H9 (cell line): ENCODE measurements at regions not wholly inside any gene's neighbourhood (a gene's known extent, or its start where the extent isn't known, plus 50 kb on each side); places are given as distances from the start of the nearest gene placed in this dataset.
A peak's percentile ranks its signal among the peaks of the same experiment; 100 is the strongest.

ENCODE experiments used
- DNase-seq: peaks from one replicate; pipeline ENCODE4 v3.0.0-alpha.2; 2017
- H2AFZ ChIP-seq: one replicate; pipeline ENCODE4 v1.6.1; 2013; ENCODE audit warnings: mild to moderate bottlenecking, low read length, control low read depth, moderate library complexity
- H2AK5ac ChIP-seq: 2 replicates; pipeline ENCODE4 v1.6.1; 2013; ENCODE audit warnings: low read length, control low read depth, mixed read lengths; ENCODE audit not compliant: insufficient read length
- H2BK120ac ChIP-seq: one replicate; pipeline ENCODE4 v1.6.1; 2013; ENCODE audit warnings: low read depth, mild to moderate bottlenecking, low read length, control low read depth, inconsistent platforms; ENCODE audit not compliant: poor library complexity, severe bottlenecking
- H2BK12ac ChIP-seq: 2 replicates; pipeline ENCODE4 v1.6.1; 2013; ENCODE audit warnings: low read length, control low read depth, mixed read lengths, low read depth; ENCODE audit not compliant: insufficient read length
- H2BK15ac ChIP-seq: 2 replicates; pipeline ENCODE4 v1.6.1; 2013; ENCODE audit warnings: low read depth, low read length, control low read depth
- H2BK20ac ChIP-seq: one replicate; pipeline ENCODE4 v1.6.1; 2013; ENCODE audit warnings: low read depth, mild to moderate bottlenecking, low read length, control low read depth, inconsistent platforms; ENCODE audit not compliant: poor library complexity, severe bottlenecking
- H2BK5ac ChIP-seq: 2 replicates; pipeline ENCODE4 v1.6.1; 2013; ENCODE audit warnings: low read length, control low read depth, mixed read lengths; ENCODE audit not compliant: insufficient read length
- H3K14ac ChIP-seq: 2 replicates; pipeline ENCODE4 v1.6.1; 2013; ENCODE audit warnings: low read length, control low read depth; ENCODE audit not compliant: insufficient read depth
- H3K18ac ChIP-seq: 2 replicates; pipeline ENCODE4 v1.6.1; 2013; ENCODE audit warnings: low read depth, mild to moderate bottlenecking, mixed read lengths, low read length, control low read depth; ENCODE audit not compliant: insufficient read length
- H3K23ac ChIP-seq: 2 replicates; pipeline ENCODE4 v1.6.1; 2013; ENCODE audit warnings: low read length, control low read depth, mixed read lengths, low read depth; ENCODE audit not compliant: insufficient read length
- H3K23me2 ChIP-seq: 2 replicates; pipeline ENCODE4 v1.6.1; 2013; ENCODE audit warnings: low read depth, mild to moderate bottlenecking, mixed read lengths, low read length, control low read depth; ENCODE audit not compliant: insufficient read length, poor library complexity, severe bottlenecking
- H3K27ac ChIP-seq: 2 replicates; pipeline ENCODE4 v1.5.1; 2013; ENCODE audit warnings: low read length, control low read depth, mixed read lengths, low read depth; ENCODE audit not compliant: insufficient read length
- H3K27me3 ChIP-seq: 2 replicates; pipeline ENCODE4 v1.6.1; 2013; ENCODE audit warnings: low read length, control low read depth, inconsistent platforms; ENCODE audit not compliant: insufficient read depth
- H3K4ac ChIP-seq: 2 replicates; pipeline ENCODE4 v1.6.1; 2013; ENCODE audit warnings: low read depth, mild to moderate bottlenecking, control low read depth, inconsistent platforms, low read length, moderate library complexity
- H3K4me1 ChIP-seq: 2 replicates; pipeline ENCODE4 v1.6.1; 2013; ENCODE audit warnings: low read length, control low read depth, inconsistent platforms; ENCODE audit not compliant: insufficient read depth
- H3K4me2 ChIP-seq: 2 replicates; pipeline ENCODE4 v1.6.1; 2013; ENCODE audit warnings: low read length, control low read depth, mixed read lengths; ENCODE audit not compliant: insufficient read length, insufficient read depth
- H3K56ac ChIP-seq: 2 replicates; pipeline ENCODE4 v1.6.1; 2013; ENCODE audit warnings: low read depth, mild to moderate bottlenecking, mixed read lengths, low read length, control low read depth; ENCODE audit not compliant: insufficient read length
- H3K79me1 ChIP-seq: 2 replicates; pipeline ENCODE4 v1.6.1; 2013; ENCODE audit warnings: low read depth, mild to moderate bottlenecking, moderate library complexity, low read length, control low read depth, inconsistent platforms; ENCODE audit not compliant: insufficient read depth, poor library complexity, severe bottlenecking
- H3K79me2 ChIP-seq: 2 replicates; pipeline ENCODE4 v1.6.1; 2013; ENCODE audit warnings: low read length, control low read depth, inconsistent platforms; ENCODE audit not compliant: insufficient read depth
- H3K9ac ChIP-seq: 2 replicates; pipeline ENCODE4 v1.6.1; 2013; ENCODE audit warnings: low read length, control low read depth, mixed read lengths; ENCODE audit not compliant: insufficient read length; ENCODE audit errors: extremely low read depth
- H3K9me3 ChIP-seq: one replicate; pipeline ENCODE4 v1.6.1; 2013; ENCODE audit warnings: low read depth, low read length, inconsistent platforms; ENCODE audit not compliant: control insufficient read depth
- H3T11ph ChIP-seq: one replicate; pipeline ENCODE4 v1.6.1; 2013; ENCODE audit warnings: mild to moderate bottlenecking, low read length, control low read depth, inconsistent platforms
- H4K20me1 ChIP-seq: one replicate; pipeline ENCODE4 v1.6.1; 2013; ENCODE audit not compliant: control insufficient read depth, insufficient read length, insufficient read depth
- H4K5ac ChIP-seq: 2 replicates; pipeline ENCODE4 v1.6.1; 2013; ENCODE audit warnings: low read depth, mild to moderate bottlenecking, mixed read lengths, low read length, control low read depth; ENCODE audit not compliant: insufficient read length
- H4K8ac ChIP-seq: replicated peaks from 2 replicates; pipeline ENCODE4 v1.6.1; 2013; ENCODE audit warnings: low read length, control low read depth, mixed read lengths, low read depth; ENCODE audit not compliant: insufficient read length
- H4K91ac ChIP-seq: 2 replicates; pipeline ENCODE4 v1.6.1; 2013; ENCODE audit warnings: low read depth, mild to moderate bottlenecking, moderate library complexity, mixed read lengths, low read length, control low read depth; ENCODE audit not compliant: insufficient read length
- H3K27ac Mint-ChIP-seq, 3 experiments: 2 replicates in 2 of 3; 3 replicates in 1 of 3; pipeline ENCODE4 v1.8.0; 2020 to 2021; ENCODE audit warnings: mixed read lengths in 3 of 3, mild to moderate bottlenecking in 1 of 3, moderate library complexity in 1 of 3
- H3K27me3 Mint-ChIP-seq: 2 replicates; pipeline ENCODE4 v1.8.0; 2021; ENCODE audit warnings: low read depth, mild to moderate bottlenecking, moderate library complexity, mixed read lengths
- H3K36me3 Mint-ChIP-seq, 3 experiments: 2 replicates in 2 of 3; 3 replicates in 1 of 3; pipeline ENCODE4 v1.8.0; 2020 to 2021; ENCODE audit warnings: low read depth in 3 of 3, mixed read lengths in 3 of 3; ENCODE audit not compliant: insufficient read depth in 1 of 3
- H3K4me1 Mint-ChIP-seq, 2 experiments: 2 replicates each; pipeline ENCODE4 v1.8.0; 2020; ENCODE audit warnings: mixed read lengths in 2 of 2
- H3K4me3 Mint-ChIP-seq, 2 experiments: 2 replicates in 1 of 2; 3 replicates in 1 of 2; pipeline ENCODE4 v1.8.0; 2020 to 2021; ENCODE audit warnings: mild to moderate bottlenecking in 2 of 2, mixed read lengths in 2 of 2, moderate library complexity in 1 of 2
- H3K9me3 Mint-ChIP-seq, 2 experiments: 2 replicates in 1 of 2; 3 replicates in 1 of 2; pipeline ENCODE4 v1.8.0; 2020; ENCODE audit warnings: mild to moderate bottlenecking in 2 of 2, mixed read lengths in 2 of 2, moderate library complexity in 1 of 2
- WGBS: extraction: QIAGEN DNeasy Blood & Tissue Kit; methylation state at CpG from one replicate; pipeline ENCODE4 v1.1.7; 2013; ENCODE audit warnings: missing lambda C conversion rate, low lambda C conversion rate, mixed read lengths; ENCODE audit not compliant: insufficient read length; ENCODE audit errors: extremely low coverage; 5-methylcytosine and 5-hydroxymethylcytosine counted together
- TF ChIP-seq, protein P1 (sequence below): fragments of 200-600 bp; sonication (generic); conservative IDR thresholded peaks from 3 replicates; pipeline ENCODE4 v1.8.0; 2021; ENCODE audit warnings: antibody characterized with exemption, mild to moderate bottlenecking

DNA sequence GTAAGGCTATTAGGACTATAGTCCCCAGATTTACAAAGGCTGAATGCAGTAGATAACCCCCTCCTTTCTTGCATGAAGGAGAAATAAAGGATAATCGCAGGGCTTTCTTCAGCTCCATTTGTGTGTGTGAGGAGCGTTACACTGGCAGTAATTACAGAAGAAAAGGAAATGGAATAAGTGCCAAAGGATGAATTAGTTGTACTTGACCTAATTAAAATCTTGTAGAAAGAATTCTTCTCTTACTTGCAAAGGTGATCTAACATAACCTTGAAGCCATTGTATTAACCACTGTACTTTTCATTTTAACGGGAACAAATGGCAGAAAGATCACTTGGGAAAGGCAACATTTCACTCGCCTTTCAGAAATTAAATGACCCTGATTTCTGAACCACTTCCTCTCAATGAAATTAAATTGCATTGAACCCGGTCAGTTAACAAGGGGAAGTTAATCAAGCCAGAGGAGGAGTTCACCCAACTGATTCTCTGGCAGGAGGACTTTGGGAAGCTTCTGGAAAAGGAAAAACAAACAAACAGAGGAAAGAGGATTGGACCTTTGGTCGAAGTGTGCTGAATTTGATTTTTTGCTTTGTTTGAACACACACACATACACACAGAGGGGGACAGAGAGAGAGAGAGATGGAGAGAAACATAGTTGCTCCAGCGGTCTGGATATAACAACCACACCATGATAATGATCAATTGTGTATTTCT, 90.6 kb downstream of the GP2 start:
- H3K56ac ChIP-seq, result no peak overlapping the region
- Mint-ChIP-seq H3K4me3 (no peak overlapping the region), H3K9me3 (peaks cover 0 to 2% of the 10 kb centered on the region in 2 experiments; a peak in 1 of 5 replicates), H3K27me3 (peaks cover 10% of the 10 kb centered on the region), H3K36me3 (peaks cover 0 to 2% (median 0%) of the 10 kb centered on the region in 3 experiments; a peak in 2 of 7 replicates), H3K27ac (peak overlapping the region in 1 of 3 experiments; percentile 27; a peak in 1 of 7 replicates), H3K4me1 (peaks cover 5 to 8% of the 10 kb centered on the region in 2 experiments)
- H2BK5ac ChIP-seq, result no peak overlapping the region
- H3K27me3 ChIP-seq, result no peaks in the 10 kb centered on the region; the same call in 1 of the 2 replicates
- H2BK15ac ChIP-seq, result no peak overlapping the region
- no peaks in the 10 kb centered on the region for H3K79me1 ChIP-seq
- no peak for DNase-seq
- peaks cover 6% of the 10 kb centered on the region for H3K9me3 ChIP-seq
- no peaks in the 10 kb centered on the region for H4K20me1 ChIP-seq
- no CpG with 5 or more reads among the region's 7 CpGs for WGBS
- H3K27ac ChIP-seq, result no peak overlapping the region
- no peak overlapping the region for H4K5ac ChIP-seq
- H3K4me1 ChIP-seq, result no peaks in the 10 kb centered on the region
- no peaks in the 10 kb centered on the region for H3K23me2 ChIP-seq
- TF ChIP-seq, protein P1, sequence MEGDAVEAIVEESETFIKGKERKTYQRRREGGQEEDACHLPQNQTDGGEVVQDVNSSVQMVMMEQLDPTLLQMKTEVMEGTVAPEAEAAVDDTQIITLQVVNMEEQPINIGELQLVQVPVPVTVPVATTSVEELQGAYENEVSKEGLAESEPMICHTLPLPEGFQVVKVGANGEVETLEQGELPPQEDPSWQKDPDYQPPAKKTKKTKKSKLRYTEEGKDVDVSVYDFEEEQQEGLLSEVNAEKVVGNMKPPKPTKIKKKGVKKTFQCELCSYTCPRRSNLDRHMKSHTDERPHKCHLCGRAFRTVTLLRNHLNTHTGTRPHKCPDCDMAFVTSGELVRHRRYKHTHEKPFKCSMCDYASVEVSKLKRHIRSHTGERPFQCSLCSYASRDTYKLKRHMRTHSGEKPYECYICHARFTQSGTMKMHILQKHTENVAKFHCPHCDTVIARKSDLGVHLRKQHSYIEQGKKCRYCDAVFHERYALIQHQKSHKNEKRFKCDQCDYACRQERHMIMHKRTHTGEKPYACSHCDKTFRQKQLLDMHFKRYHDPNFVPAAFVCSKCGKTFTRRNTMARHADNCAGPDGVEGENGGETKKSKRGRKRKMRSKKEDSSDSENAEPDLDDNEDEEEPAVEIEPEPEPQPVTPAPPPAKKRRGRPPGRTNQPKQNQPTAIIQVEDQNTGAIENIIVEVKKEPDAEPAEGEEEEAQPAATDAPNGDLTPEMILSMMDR, result no peak
- H3K23ac ChIP-seq, result no peak overlapping the region
- H2BK120ac ChIP-seq, result no peak overlapping the region
- H2AK5ac ChIP-seq, result no peak overlapping the region
- H2BK12ac ChIP-seq, result no peak overlapping the region
- no peak overlapping the region for H3K14ac ChIP-seq
- H3K4me2 ChIP-seq, result no peak overlapping the region
- H4K8ac ChIP-seq, result no peak overlapping the region
- no peaks in the 10 kb centered on the region for H3K79me2 ChIP-seq
- H3T11ph ChIP-seq, result no peak overlapping the region
- H2AFZ ChIP-seq, result no peak overlapping the region
- H3K9ac ChIP-seq, result no peak overlapping the region
- H3K4ac ChIP-seq, result no peak overlapping the region
- H2BK20ac ChIP-seq, result no peak overlapping the region
- H4K91ac ChIP-seq, result no peak overlapping the region
- H3K18ac ChIP-seq, result no peak overlapping the region
